WERI-Rb-1 (cell line): ENCODE measurements at regions not wholly inside any gene's neighbourhood (a gene's known extent, or its start where the extent isn't known, plus 50 kb on each side); places are given as distances from the start of the nearest gene placed in this dataset.

Experiments used
- DNase-seq: peaks from one replicate; pipeline ENCODE4 v3.0.0-alpha.2; 2020
- H3K27ac ChIP-seq: fragments of 250-450 bp; sonication (Bioruptor Pico); 2 replicates; pipeline ENCODE4 v1.5.1; 2020; ENCODE audit warnings: mild to moderate bottlenecking, moderate library complexity
- H3K27me3 ChIP-seq: fragments of 250-450 bp; sonication (Bioruptor Pico); 2 replicates; pipeline ENCODE4 v1.5.1; 2021; ENCODE audit warnings: mild to moderate bottlenecking, low read depth, moderate library complexity; ENCODE audit not compliant: insufficient read depth, severe bottlenecking
- H3K36me3 ChIP-seq: fragments of 250-450 bp; sonication (Bioruptor Pico); 2 replicates; pipeline ENCODE4 v1.5.1; 2020; ENCODE audit warnings: mild to moderate bottlenecking, moderate library complexity
- H3K4me3 ChIP-seq: 2 replicates; pipeline ENCODE4 v1.5.1; 2011; ENCODE audit warnings: low read depth, mild to moderate bottlenecking, control low read depth, low read length
- H3K9me3 ChIP-seq: fragments of 250-450 bp; sonication (Bioruptor Pico); 2 replicates; pipeline ENCODE4 v1.5.1; 2021; ENCODE audit warnings: mild to moderate bottlenecking, moderate library complexity; ENCODE audit not compliant: severe bottlenecking
- TF ChIP-seq, protein P1 (sequence below): IDR thresholded peaks from 2 replicates; pipeline ENCODE4 v1.5.1; 2011; ENCODE audit warnings: low read depth, mild to moderate bottlenecking, control low read depth, inconsistent platforms, low read length

- Histone ChIP-seq H3K27me3 (no peaks in the 10 kb centered on the region), H3K27ac (no peak overlapping the region), H3K4me3 (no peak overlapping the region), H3K9me3 (no peaks in the 10 kb centered on the region), H3K36me3 (no peaks in the 10 kb centered on the region)
- DNase-seq, result no peak
- TF ChIP-seq, protein P1, sequence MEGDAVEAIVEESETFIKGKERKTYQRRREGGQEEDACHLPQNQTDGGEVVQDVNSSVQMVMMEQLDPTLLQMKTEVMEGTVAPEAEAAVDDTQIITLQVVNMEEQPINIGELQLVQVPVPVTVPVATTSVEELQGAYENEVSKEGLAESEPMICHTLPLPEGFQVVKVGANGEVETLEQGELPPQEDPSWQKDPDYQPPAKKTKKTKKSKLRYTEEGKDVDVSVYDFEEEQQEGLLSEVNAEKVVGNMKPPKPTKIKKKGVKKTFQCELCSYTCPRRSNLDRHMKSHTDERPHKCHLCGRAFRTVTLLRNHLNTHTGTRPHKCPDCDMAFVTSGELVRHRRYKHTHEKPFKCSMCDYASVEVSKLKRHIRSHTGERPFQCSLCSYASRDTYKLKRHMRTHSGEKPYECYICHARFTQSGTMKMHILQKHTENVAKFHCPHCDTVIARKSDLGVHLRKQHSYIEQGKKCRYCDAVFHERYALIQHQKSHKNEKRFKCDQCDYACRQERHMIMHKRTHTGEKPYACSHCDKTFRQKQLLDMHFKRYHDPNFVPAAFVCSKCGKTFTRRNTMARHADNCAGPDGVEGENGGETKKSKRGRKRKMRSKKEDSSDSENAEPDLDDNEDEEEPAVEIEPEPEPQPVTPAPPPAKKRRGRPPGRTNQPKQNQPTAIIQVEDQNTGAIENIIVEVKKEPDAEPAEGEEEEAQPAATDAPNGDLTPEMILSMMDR, result no peak
Observed at GRCh38 chr2:52881606-52882005, 886.0 kb upstream of the CHAC2 start.

DNA sequence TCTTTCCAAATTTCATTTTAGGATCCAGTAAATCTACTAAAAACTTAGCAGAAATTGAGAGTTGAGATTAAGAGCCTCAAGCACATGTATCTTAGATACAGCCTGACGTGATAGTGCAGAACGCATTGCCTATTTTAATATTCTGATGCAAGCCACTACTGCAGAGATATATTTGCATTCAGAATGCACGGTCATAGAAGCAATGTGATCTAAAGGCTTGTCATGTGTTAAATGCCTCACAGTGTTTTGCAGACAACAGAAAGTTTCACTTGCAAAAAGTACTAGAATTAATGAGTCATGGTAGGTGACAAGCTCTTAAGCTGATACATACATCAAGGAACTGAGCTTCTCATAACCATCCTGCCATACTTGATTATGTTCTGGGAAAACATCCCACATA, 886.7 kb upstream of the CHAC2 start:
- TF ChIP-seq, protein P1, result no peak
- no peak for DNase-seq
- Histone ChIP-seq H3K27ac (no peak overlapping the region), H3K27me3 (no peaks in the 10 kb centered on the region), H3K4me3 (no peak overlapping the region), H3K9me3 (no peaks in the 10 kb centered on the region), H3K36me3 (no peaks in the 10 kb centered on the region)

DNA sequence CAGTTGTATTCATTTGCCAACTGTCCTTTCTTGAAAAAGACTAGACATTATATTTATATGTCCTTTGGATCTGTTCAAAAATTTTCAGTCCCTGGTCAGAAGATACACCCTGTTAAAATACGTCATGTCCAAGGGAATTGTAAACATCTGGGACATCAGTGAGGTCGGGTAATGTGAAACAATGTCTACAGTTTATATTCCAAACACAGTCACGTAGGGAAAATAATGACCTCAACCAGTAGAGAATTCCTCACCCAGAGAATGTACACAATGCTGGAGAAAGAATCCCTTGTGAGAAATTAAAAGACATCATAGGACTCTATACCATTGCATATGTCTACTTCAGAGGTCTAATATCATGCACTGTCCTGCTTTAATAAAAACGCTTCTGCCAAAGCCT, 888.0 kb upstream of the CHAC2 start:
- H3K27me3 ChIP-seq, result no peaks in the 10 kb centered on the region
- no peak overlapping the region for H3K27ac ChIP-seq
- TF ChIP-seq, protein P1, result no peak
- H3K36me3 ChIP-seq, result no peaks in the 10 kb centered on the region
- no peak for DNase-seq
- H3K9me3 ChIP-seq, result no peaks in the 10 kb centered on the region
- H3K4me3 ChIP-seq, result no peak overlapping the region

- Histone ChIP-seq H3K27me3 (no peaks in the 10 kb centered on the region), H3K9me3 (no peaks in the 10 kb centered on the region), H3K27ac (no peak overlapping the region), H3K36me3 (no peaks in the 10 kb centered on the region), H3K4me3 (no peak overlapping the region)
- TF ChIP-seq, protein P1, result no peak
- DNase-seq, result no peak
Observed at GRCh38 chr2:52877703-52878102, 889.9 kb upstream of the CHAC2 start.

- Histone ChIP-seq H3K36me3 (no peaks in the 10 kb centered on the region), H3K9me3 (no peaks in the 10 kb centered on the region), H3K27me3 (no peaks in the 10 kb centered on the region), H3K27ac (no peak overlapping the region), H3K4me3 (no peak overlapping the region)
- DNase-seq, result no peak
- TF ChIP-seq, protein P1, result no peak
Observed at GRCh38 chr2:52874466-52875106, 893.0 kb upstream of the CHAC2 start.

DNA sequence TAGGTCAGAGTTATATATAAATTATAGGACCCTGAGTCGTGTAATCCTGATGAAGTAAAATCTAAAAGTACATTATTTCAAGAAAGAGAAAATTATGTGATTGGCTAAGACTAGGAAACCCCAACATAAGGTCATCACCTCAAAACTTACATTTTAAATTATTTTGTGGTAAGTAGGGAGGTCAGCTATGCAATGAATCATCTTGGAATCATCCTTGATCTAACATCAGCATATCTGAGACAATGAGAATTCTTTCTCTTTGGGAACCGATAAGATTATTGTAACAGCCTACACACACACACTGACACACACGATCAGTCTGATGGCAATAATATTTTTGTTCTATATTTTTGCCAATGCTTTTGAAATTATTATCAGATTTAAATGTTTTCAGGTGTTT, 904.8 kb upstream of the CHAC2 start:
- no peak for DNase-seq
- Histone ChIP-seq H3K27me3 (no peaks in the 10 kb centered on the region), H3K4me3 (no peak overlapping the region), H3K9me3 (no peaks in the 10 kb centered on the region), H3K27ac (no peak overlapping the region), H3K36me3 (no peaks in the 10 kb centered on the region)
- TF ChIP-seq, protein P1, result no peak
